ENCODE measurements at regions not wholly inside any gene's neighbourhood (a gene's known extent, or its start where the extent isn't known, plus 50 kb on each side); places are given as distances from the start of the nearest gene placed in this dataset.
"Not testable (repeated sequence)": the region's sequence is repeated elsewhere in the genome, so short reads cannot be mapped to it uniquely, and the experiment has no call there.

GRCh38 chr7:65453341-65454030 lies 79.8 kb downstream of the ZNF92 start:
- DNase-seq (ENCODE audit: insufficient read length, low spot score, missing footprints) = no peak
- Histone ChIP-seq H4K20me1 (ENCODE audit: insufficient read depth, low read length) (no peaks in the 10 kb centered on the region), H3K9me3 (ENCODE audit: low read depth, low read length) (no peaks in the 10 kb centered on the region), H2AFZ (ENCODE audit: low read length) (no peak overlapping the region), H3K36me3 (ENCODE audit: insufficient read depth, low read length) (no peaks in the 10 kb centered on the region), H3K27ac (ENCODE audit: low read depth, low read length) (no peak overlapping the region), H3K4me3 (ENCODE audit: insufficient read depth, low read length) (no peak overlapping the region), H3K4me1 (ENCODE audit: insufficient read depth, low read length) (no peaks in the 10 kb centered on the region), H3K79me2 (ENCODE audit: insufficient read depth, low read length) (no peaks in the 10 kb centered on the region), H3K27me3 (ENCODE audit: insufficient read depth, low read length) (no peaks in the 10 kb centered on the region), H3K4me2 (ENCODE audit: insufficient read depth, low read length) (no peak overlapping the region)
- no peak for TF ChIP-seq CTCF (IDR thresholded peaks at IDR 0.05; ENCODE audit: extremely low read depth, low read depth, low read length)

DNA sequence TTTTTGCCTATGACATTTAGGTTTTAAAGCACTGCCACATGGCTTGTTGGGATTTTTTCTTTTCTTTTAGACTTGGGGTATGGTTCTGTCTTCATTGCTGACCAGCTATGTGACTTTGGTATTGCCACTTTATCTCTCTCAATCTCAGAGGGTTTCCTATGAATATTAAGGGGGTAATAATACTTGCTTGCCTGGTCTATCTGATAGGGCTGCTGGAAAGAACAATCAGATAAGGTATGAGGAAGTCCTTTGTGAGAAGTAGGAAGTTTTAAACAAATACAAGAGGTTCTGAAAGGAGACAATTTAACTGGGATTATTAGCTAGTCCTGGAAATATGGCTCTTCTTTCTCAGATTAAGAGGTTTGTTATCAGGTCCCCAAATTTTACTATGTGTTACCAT lies 80.8 kb downstream of the ZNF92 start:
- H3K9me3 ChIP-seq (ENCODE audit: low read depth, low read length) = no peaks in the 10 kb centered on the region
- H3K4me3 ChIP-seq (ENCODE audit: insufficient read depth, low read length) = no peak overlapping the region
- TF ChIP-seq CTCF (IDR thresholded peaks at IDR 0.05; ENCODE audit: extremely low read depth, low read depth, low read length) = no peak

GRCh38 chr7:65455050-65455449 lies 81.4 kb downstream of the ZNF92 start:
- H3K79me2 ChIP-seq (ENCODE audit: insufficient read depth, low read length); DNase-seq (ENCODE audit: insufficient read length, low spot score, missing footprints); H3K27me3 ChIP-seq (ENCODE audit: insufficient read depth, low read length); H3K4me2 ChIP-seq (ENCODE audit: insufficient read depth, low read length); H3K4me3 ChIP-seq (ENCODE audit: insufficient read depth, low read length); H3K36me3 ChIP-seq (ENCODE audit: insufficient read depth, low read length); H3K4me1 ChIP-seq (ENCODE audit: insufficient read depth, low read length); H3K9me3 ChIP-seq (ENCODE audit: low read depth, low read length); H3K27ac ChIP-seq (ENCODE audit: low read depth, low read length); H4K20me1 ChIP-seq (ENCODE audit: insufficient read depth, low read length); H2AFZ ChIP-seq (ENCODE audit: low read length): not testable (repeated sequence)

More for the DNA sequence above, 80.8 kb downstream of the ZNF92 start:
- H3K4me1 ChIP-seq (ENCODE audit: insufficient read depth, low read length) = no peaks in the 10 kb centered on the region
- H3K79me2 ChIP-seq (ENCODE audit: insufficient read depth, low read length) = no peaks in the 10 kb centered on the region
- H2AFZ ChIP-seq (ENCODE audit: low read length) = no peak overlapping the region
- no peak for DNase-seq (ENCODE audit: insufficient read length, low spot score, missing footprints)
- H3K4me2 ChIP-seq (ENCODE audit: insufficient read depth, low read length) = no peak overlapping the region
- no peaks in the 10 kb centered on the region for H4K20me1 ChIP-seq (ENCODE audit: insufficient read depth, low read length)
- H3K27ac ChIP-seq (ENCODE audit: low read depth, low read length) = no peak overlapping the region
- H3K36me3 ChIP-seq (ENCODE audit: insufficient read depth, low read length) = no peaks in the 10 kb centered on the region
- no peaks in the 10 kb centered on the region for H3K27me3 ChIP-seq (ENCODE audit: insufficient read depth, low read length)

DNA sequence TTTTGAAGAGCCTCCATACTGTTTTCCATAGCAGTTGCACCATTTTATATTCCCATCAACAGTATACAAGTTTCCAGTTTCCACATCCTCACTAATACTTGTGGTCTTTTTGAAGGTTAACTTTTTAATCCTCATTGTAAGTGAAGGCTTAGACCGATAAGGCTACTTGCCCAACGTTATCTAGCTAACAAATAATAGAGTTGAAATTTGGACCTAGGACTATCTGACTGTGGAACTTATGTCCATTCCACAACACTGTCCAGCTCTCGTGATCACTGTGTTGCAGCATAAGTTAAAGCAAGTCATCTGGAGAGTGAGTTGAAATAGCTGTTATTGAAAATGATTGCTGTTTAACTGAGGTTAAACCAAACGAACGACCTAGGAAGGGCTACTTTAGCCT lies 84.0 kb downstream of the ZNF92 start:
- H3K4me2 ChIP-seq (ENCODE audit: insufficient read depth, low read length) = no peak overlapping the region
- TF ChIP-seq CTCF (IDR thresholded peaks at IDR 0.05; ENCODE audit: extremely low read depth, low read depth, low read length) = no peak
- H3K27me3 ChIP-seq (ENCODE audit: insufficient read depth, low read length) = no peaks in the 10 kb centered on the region
- no peaks in the 10 kb centered on the region for H3K4me1 ChIP-seq (ENCODE audit: insufficient read depth, low read length)
- H3K79me2 ChIP-seq (ENCODE audit: insufficient read depth, low read length) = no peaks in the 10 kb centered on the region
- H3K4me3 ChIP-seq (ENCODE audit: insufficient read depth, low read length) = no peak overlapping the region
- H2AFZ ChIP-seq (ENCODE audit: low read length) = no peak overlapping the region
- H4K20me1 ChIP-seq (ENCODE audit: insufficient read depth, low read length) = no peaks in the 10 kb centered on the region
- no peak for DNase-seq (ENCODE audit: insufficient read length, low spot score, missing footprints)
- no peak overlapping the region for H3K27ac ChIP-seq (ENCODE audit: low read depth, low read length)
- H3K36me3 ChIP-seq (ENCODE audit: insufficient read depth, low read length) = no peaks in the 10 kb centered on the region
- H3K9me3 ChIP-seq (ENCODE audit: low read depth, low read length) = no peaks in the 10 kb centered on the region

Measured in osteoblast (primary cell).